Gastroesophageal sphincter (tissue), 3 donors: ENCODE measurements at regions not wholly inside any gene's neighbourhood (a gene's known extent, or its start where the extent isn't known, plus 50 kb on each side); places are given as distances from the start of the nearest gene placed in this dataset.

Source experiments
- EP300 ChIP-seq: sonication (generic); formaldehyde crosslinking; IDR thresholded peaks from one replicate; pipeline ENCODE4 v1.6.1; 2017; ENCODE audit warnings: antibody characterized with exemption, mild to moderate bottlenecking
- POLR2A ChIP-seq, 2 donors: fragments of 450-650 bp; IDR thresholded peaks; one replicate each; pipeline ENCODE4 v1.6.1; 2017; ENCODE audit warnings: antibody characterized with exemption in 2 of 2, mild to moderate bottlenecking in 2 of 2, moderate library complexity in 1 of 2
- POLR2AphosphoS5 ChIP-seq: sonication (generic); formaldehyde crosslinking; IDR thresholded peaks from one replicate; pipeline ENCODE4 v1.6.1; 2017; ENCODE audit warnings: antibody characterized with exemption
- TF ChIP-seq, protein P1 (sequence below), 4 experiments: fragments of 200-600 bp in 2 of 4; fragments of 450-650 bp in 2 of 4; sonication (generic) in 1 of 4; IDR thresholded peaks; one replicate each; pipeline ENCODE4 v1.5.1; 2017 to 2019; ENCODE audit warnings: antibody characterized with exemption in 4 of 4, mild to moderate bottlenecking in 2 of 4, moderate library complexity in 2 of 4

DNA sequence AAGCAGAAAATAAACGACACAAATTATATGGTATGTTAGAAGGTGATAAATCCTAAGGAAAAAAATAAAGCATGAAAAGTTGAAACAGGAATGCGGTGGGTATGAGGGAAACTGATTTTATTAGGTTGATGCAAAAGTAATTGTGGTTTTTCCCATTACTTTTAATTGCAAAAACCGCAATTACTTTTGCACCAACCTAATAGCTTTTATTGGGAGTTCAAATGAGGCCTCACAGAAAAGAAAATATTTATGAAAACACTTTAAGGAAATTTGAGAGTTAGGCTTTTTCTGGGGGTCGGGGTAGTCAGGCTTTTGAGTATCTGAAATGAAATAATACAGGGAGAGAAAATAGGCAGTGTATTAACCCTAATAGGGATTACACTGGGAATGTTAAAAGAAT lies 397.0 kb upstream of the KHDRBS2 start:
- TF ChIP-seq, protein P1, sequence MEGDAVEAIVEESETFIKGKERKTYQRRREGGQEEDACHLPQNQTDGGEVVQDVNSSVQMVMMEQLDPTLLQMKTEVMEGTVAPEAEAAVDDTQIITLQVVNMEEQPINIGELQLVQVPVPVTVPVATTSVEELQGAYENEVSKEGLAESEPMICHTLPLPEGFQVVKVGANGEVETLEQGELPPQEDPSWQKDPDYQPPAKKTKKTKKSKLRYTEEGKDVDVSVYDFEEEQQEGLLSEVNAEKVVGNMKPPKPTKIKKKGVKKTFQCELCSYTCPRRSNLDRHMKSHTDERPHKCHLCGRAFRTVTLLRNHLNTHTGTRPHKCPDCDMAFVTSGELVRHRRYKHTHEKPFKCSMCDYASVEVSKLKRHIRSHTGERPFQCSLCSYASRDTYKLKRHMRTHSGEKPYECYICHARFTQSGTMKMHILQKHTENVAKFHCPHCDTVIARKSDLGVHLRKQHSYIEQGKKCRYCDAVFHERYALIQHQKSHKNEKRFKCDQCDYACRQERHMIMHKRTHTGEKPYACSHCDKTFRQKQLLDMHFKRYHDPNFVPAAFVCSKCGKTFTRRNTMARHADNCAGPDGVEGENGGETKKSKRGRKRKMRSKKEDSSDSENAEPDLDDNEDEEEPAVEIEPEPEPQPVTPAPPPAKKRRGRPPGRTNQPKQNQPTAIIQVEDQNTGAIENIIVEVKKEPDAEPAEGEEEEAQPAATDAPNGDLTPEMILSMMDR (IDR thresholded peaks at IDR 0.05) = no peak
- TF ChIP-seq POLR2AphosphoS5 (no peak), EP300 (no peak), POLR2A (IDR thresholded peaks at IDR 0.05) (no peak)
